NCI-H2081 (cell line): ENCODE measurements at regions not wholly inside any gene's neighbourhood (a gene's known extent, or its start where the extent isn't known, plus 50 kb on each side); places are given as distances from the start of the nearest gene placed in this dataset.
"Not testable (repeated sequence)": the region's sequence is repeated elsewhere in the genome, so short reads cannot be mapped to it uniquely, and the experiment has no call there.

Source experiments
- DNase-seq, 2 experiments: peaks; one replicate each; lab custom pipeline; 2025; lab: John Stamatoyannopoulos, UW

DNA sequence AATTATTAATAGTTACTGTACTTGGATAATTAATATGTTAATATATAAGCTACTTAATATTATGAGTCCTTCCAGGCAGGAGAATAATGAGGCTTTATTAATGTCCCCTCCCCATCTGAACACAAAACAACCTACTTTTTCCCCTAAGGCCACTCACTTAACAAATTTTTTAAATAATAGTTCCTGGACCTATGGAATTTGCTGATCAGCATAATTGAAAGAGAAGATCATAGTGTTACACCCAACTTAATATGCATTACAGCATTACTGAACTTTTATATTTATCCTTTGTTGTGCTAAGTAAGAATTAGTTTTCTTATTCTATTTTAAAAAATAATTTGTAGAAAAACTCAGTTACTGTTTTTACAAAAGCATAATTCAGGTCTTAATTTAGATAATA is 1537.7 kb upstream of the GOT2 start:
- DNase-seq: no peak

GRCh38 chr16:60271025-60271771 is 1537.1 kb upstream of the GOT2 start:
- no peak for DNase-seq

DNA sequence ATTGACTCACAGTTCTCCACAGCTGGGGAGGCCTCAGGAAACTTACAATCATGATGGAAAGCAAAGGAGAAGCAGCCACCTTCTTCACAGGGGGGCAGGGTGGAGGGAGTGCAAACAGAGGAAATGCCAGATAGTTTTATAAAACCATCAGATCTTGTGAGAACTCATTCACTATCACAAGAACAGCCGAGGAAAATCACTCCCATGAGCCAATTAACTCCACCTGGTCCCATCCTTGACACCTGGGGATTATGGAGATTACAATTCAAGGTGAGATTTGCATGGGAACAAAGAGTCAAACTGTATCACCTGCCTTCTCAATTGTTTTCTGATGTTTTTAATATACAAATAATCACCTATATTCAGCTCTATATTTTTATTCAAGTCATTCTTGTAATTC is 1527.3 kb upstream of the GOT2 start:
- DNase-seq: no peak

GRCh38 chr16:60259956-60260355 is 1525.8 kb upstream of the GOT2 start:
- no peak for DNase-seq

DNA sequence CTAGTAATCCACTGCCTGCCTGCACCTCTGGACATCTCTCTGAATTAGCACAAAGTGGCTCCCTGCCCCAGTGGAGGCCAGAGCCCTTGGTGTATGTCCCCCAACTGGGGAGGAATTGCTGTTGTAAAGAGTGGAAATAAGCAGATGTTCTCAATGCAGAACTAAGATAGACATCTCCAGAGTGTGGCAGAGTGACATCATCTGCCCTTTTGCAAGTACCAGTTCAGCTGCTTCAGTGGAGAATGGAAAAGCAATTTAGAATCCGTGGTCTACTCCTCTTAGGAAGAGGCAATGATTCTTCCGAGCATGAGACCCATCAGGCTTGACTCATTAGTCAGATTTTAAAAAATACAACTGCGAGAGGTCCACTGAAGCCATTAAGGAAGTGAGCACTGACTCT is 1512.0 kb upstream of the GOT2 start:
- no peak for DNase-seq

DNA sequence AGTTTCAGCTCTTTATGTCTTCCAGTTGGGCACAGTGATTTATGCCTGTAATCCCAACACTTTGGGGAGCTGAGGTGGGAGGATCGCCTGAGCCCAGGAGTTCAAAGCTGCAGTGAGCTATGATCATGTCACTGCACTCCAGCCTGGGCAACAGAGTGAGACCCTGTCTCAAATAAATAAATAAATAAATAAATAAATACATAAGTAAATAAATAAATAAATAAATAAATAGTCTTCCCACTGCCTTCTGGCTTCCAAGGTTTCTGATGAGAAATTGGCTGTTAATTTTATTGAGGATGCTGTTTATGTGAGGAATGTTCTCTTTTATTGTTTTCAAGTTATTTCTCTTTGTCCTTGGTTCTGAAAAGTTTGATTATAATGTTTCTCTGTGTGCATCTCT is 1507.6 kb upstream of the GOT2 start:
- no peak for DNase-seq

DNA sequence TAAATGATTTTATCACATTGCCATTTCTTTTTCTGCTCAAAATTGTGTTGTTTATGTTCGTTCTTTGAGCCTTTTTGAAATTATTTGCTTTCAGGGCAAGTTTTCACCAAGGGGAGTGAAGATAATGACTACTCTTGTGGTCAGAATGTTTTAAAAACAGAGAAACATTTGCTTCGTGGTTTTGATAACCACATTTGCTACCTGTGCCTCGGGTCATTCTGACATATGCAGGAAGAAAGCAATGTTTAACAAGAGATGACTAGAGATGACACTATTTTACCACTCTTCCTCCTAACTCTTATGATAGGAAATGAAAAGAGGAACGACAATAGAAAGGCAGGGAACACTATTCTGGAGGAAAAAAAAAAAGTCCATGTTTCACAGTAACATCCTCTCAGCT is 1496.5 kb upstream of the GOT2 start:
- no peak for DNase-seq

- no peak for DNase-seq
These were observed 1491.4 kb upstream of the GOT2 start for GRCh38 chr16:60225541-60225940.

GRCh38 chr16:60217787-60218186 is 1483.7 kb upstream of the GOT2 start:
- DNase-seq: no peak

- no peak for DNase-seq
These were observed 1480.2 kb upstream of the GOT2 start for GRCh38 chr16:60214311-60214710.

DNA sequence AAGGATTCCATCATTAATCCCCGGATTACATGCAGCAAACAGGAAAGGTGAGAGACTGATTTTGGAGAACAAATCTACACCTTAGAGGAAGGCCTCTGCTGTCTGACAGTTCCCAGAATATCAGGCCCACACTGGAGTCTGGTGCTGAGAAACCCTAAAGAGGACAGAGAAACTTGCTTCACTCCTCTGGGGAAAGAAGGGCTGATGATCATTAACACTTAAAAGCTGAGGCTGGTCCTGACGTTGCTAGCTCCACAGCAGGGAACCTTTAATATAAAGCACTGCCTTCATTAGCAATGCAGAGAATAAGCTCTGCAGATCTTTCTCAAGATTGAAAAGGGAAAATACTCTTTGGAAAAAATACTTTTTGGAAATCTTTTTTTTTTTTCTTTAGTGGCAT is 1472.4 kb upstream of the GOT2 start:
- no peak for DNase-seq

GRCh38 chr16:60204181-60204580 is 1470.1 kb upstream of the GOT2 start:
- no peak for DNase-seq

DNA sequence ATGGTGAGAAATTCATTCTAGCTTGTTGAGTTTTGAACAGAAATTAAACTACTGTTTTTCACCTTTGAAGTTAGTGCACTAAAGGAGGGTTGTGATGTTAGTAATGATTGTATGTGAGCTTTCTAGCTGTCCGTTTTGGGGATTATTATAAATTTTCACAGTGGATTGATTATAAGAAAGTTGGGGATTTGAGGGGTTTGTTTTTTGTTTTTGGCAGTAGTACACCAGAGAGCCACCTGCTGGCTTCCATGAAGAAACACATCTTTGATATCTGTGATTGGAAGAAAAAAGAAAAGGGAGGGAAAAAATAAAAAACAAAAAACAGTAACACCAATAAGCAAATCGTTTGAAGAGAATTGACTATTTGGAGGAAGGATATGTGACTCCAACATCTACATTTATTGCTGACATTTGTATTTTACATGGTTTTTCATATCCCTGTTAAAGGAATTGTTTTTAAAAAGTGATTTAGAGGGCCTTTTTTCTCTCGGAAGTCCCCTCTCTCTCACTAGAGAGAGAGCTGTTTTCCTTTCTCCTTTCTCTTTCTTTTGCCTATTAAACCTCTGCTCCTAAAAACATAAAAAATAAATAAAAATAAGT is 1469.5 kb upstream of the GOT2 start:
- DNase-seq: no peak

DNA sequence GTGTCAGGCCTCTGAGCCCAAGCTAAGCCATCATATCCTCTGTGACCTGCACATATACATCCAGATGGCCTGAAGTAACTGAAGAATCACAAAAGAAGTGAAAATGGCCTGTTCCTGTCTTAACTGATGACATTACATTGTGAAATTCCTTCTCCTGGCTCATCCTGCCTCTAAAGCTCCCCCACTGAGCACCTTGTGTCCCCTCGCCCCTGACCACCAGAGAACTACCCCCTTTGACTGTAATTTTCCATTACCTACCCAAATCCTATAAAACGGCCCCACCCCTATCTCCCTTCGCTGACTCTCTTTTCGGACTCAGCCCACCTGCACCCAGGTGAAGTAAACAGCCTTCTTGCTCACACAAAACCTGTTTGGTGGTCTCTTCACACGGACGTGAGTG is 1466.6 kb upstream of the GOT2 start:
- not testable (repeated sequence) for DNase-seq

GRCh38 chr16:60200161-60200560 is 1466.0 kb upstream of the GOT2 start:
- no peak for DNase-seq

DNA sequence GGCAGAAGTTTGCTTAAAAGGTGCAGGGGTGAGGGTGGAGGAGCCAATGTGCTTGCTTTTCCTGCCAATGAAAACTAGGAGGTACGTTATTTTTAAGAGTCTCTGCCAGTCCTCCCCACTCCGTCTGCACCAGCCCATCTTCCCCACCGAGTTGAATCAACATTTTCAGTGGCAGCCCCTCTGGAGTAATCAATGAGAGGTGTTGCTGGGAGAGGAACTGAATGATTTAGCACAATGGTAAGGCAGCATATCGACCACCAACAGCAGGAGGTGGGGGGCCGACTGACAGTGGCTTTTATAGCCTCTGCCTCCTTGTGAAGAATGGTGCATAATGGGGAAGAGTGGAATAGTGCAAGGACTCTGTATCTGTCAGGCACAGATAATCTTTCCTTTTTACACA is 1465.0 kb upstream of the GOT2 start:
- no peak for DNase-seq

DNA sequence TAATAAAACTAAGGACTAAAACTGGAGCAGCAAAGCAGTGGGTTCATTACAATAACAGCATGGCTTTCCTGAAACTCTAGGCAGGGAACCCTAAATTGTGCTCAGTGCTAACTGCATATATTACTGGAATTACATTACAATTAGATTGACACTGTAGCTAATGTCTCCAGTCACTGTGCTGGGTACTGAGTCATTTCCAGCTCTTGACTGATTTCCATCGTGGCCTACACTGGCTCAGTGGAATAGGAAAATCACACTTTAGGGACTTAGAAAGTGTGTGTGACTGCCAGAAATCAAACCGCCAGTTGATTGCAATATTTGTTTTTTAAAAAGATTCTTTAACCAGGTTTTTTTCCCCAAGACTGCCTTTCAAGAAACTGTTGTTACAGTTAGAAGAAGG is 1447.4 kb upstream of the GOT2 start:
- no peak for DNase-seq

DNA sequence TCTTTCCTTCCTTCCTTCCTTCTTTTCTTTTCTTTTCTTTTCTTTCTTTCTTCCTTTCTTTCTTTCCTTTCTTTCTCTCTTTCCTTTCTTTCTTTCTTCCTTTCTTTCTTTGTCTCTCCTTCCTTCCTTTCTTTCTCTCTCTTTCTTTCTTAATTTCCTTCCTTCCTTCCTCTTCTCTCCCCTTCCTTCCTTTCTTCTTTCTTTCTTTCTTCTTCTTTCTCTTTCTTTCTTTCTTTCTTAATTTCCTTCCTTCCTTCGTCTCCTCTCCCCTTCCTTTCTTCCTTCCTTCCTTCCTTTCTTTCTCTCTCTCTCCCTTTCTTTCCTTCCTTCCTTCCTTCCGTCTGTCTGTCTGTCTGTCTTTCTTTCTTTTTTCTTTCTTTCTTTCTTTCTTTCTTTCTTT is 1446.5 kb upstream of the GOT2 start:
- DNase-seq: no peak

DNA sequence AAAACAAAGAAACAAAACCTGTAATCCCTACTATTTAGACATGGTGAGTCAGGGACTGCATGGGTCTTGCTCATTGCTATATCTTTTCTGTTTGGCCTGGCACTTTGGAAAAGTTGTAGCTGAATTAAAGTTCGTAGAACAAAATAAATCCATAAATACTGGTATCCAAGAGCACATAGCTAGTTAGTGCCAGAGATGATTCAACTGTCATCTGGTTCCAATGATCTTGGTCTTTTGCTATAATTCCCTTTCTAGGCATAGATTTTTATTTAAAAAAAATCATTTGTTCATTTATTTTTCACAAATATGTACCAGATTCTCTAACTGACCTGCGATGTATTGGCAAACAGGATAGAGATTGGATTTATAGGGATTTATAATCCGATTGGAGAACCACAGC is 1436.1 kb upstream of the GOT2 start:
- DNase-seq: no peak

DNA sequence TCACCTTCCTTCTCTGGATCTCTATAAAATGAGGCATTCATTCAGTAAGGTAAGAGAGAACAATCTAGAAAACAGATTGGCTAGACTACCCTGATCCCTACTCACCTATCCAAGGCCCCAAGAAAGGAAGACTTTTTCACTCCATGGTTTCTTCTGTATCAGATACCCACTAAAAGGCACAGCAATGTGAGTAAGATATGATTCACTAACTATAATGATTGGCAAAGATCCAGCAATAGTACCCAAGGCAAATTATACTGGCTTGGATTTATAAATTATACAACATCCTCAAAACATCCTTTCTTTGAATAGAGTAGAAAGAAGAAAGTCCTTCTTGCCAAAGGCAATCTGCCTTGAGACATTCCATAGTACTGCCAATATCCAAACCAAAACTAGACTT is 1432.0 kb upstream of the GOT2 start:
- no peak for DNase-seq

- no peak for DNase-seq
These were observed 1417.9 kb upstream of the GOT2 start for GRCh38 chr16:60151987-60152386.

DNA sequence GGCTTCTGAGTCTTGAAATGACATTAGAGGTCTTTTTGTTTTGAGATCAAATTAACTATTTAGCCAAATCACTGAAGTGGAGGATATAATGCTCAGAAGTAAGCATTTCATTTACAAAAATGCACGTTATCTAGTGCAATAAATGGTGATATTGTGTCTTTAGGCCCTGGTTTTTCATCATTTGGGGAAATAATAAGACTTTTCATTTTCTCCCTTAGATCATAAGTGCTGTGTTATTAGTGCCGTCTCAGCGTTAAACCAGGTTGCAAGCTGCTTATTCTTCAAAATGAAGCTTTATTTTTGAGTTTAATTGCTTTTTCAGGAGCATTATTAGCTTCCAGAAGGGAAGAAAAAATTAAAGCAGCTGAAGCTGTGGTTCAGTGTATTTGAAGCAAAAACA is 1416.8 kb upstream of the GOT2 start:
- no peak for DNase-seq

DNA sequence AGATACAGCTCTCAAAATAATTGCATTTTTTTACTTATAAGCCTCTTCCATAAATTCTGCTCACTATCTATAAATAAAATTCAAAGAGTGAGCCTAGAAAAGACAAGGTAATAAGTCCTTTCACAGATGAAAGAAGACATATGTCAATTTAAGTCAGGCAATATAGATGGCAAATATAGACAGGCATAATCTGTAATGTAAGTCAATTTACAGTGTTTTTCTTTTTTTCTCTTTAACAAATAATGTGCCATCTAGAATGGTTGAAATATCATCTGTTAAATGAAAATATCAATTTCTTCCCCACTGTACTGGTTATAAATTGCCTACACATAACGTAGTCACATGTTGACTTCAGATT is 1409.2 kb upstream of the GOT2 start:
- no peak for DNase-seq

DNA sequence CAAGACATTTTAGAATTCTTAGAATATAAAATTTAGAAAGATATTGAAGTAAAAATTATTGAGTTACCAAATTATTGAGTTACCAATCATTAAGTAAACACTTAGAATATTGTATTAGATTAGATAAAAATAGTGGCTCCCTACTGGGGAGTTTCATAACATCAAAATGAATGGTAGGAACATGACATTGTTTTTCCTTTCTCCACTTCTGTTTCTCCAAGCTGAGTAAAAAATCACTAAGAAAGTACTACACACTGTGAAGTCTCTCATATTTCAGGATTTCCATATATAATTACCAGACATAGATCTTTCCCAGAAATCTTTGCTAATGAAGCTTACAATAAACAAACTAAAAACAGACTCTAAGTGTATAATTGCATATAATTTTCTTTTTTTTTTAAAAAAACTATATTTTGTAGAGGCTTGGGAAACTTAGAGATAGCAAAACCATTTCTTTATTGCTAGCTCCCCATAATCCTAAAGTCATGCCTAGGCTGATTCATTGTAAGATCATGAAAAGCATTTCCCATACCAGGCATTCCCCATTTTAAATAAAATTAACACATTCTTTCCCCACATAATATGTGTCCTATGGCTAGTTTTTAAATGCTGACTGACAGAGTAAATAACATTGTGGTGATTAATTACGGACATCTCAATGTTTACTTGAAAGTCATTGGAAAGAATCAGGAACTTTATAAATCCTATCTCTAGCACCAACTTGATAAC is 1408.7 kb upstream of the GOT2 start:
- no peak for DNase-seq
